Lower leg skin (tissue), 4 donors: ENCODE measurements at regions not wholly inside any gene's neighbourhood (a gene's known extent, or its start where the extent isn't known, plus 50 kb on each side); places are given as distances from the start of the nearest gene placed in this dataset.

Experiments used
- DNase-seq, 2 donors: peaks; one replicate each; pipeline ENCODE4 v3.0.0-alpha.2; 2019; ENCODE audit warnings: low spot score in 2 of 2
- H3K4me3 ChIP-seq: fragments of 200-600 bp; sonication (generic); 2 replicates; pipeline ENCODE4 v1.5.1; 2017; ENCODE audit warnings: mild to moderate bottlenecking, low read depth; ENCODE audit not compliant: poor library complexity, severe bottlenecking
- POLR2A ChIP-seq, 2 donors: fragments of 450-650 bp; IDR thresholded peaks; one replicate each; pipeline ENCODE4 v1.6.1; 2016 to 2017; ENCODE audit warnings: antibody characterized with exemption in 2 of 2, mild to moderate bottlenecking in 1 of 2, moderate library complexity in 1 of 2
- WGBS, 2 donors: methylation state at CpG; one replicate each; pipeline ENCODE4 v1.1.5; 2018; 5-methylcytosine and 5-hydroxymethylcytosine counted together
- intact Hi-C: fragments of 100-400 bp; cut with DNase I; formaldehyde crosslinking; loops from one replicate; pipeline ENCODE4 v1.15.0; 2023; ENCODE audit warnings: low total_unique reads
- TF ChIP-seq, protein P1 (sequence below), 3 donors: fragments of 450-650 bp; IDR thresholded peaks; one replicate each; pipeline ENCODE4 v1.5.1; 2016; ENCODE audit warnings: antibody characterized with exemption in 3 of 3, mild to moderate bottlenecking in 3 of 3, moderate library complexity in 2 of 3

DNA sequence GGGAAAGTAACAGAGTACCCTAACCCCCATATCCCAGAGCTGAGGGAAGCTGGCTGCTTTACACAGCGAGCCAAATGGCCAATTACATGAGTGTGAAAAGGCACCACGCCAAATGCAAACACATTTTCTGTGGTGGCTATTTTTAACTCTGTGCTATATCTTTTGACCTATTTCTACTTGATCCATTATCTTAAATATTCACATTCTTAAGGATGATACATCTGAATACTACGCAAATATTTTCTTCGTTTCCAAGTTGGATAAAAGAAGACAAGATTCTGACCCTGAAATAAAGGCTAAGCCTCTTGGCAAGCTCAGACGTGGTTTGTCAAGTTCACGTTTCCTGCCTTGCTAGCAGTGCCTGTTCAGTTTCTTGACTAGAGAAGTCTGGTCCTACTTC, 146.7 kb upstream of the TMEM196 start:
- intact Hi-C loops, result no loop called here
- TF ChIP-seq POLR2A (IDR thresholded peaks at IDR 0.05), result no peak
- TF ChIP-seq, protein P1, sequence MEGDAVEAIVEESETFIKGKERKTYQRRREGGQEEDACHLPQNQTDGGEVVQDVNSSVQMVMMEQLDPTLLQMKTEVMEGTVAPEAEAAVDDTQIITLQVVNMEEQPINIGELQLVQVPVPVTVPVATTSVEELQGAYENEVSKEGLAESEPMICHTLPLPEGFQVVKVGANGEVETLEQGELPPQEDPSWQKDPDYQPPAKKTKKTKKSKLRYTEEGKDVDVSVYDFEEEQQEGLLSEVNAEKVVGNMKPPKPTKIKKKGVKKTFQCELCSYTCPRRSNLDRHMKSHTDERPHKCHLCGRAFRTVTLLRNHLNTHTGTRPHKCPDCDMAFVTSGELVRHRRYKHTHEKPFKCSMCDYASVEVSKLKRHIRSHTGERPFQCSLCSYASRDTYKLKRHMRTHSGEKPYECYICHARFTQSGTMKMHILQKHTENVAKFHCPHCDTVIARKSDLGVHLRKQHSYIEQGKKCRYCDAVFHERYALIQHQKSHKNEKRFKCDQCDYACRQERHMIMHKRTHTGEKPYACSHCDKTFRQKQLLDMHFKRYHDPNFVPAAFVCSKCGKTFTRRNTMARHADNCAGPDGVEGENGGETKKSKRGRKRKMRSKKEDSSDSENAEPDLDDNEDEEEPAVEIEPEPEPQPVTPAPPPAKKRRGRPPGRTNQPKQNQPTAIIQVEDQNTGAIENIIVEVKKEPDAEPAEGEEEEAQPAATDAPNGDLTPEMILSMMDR (IDR thresholded peaks at IDR 0.05), result no peak
- no peak for DNase-seq
- 38 to 41% methylated on average over 6 of the region's 6 CpGs for WGBS, 2 donors
- H3K4me3 ChIP-seq, result no peak overlapping the region

DNA sequence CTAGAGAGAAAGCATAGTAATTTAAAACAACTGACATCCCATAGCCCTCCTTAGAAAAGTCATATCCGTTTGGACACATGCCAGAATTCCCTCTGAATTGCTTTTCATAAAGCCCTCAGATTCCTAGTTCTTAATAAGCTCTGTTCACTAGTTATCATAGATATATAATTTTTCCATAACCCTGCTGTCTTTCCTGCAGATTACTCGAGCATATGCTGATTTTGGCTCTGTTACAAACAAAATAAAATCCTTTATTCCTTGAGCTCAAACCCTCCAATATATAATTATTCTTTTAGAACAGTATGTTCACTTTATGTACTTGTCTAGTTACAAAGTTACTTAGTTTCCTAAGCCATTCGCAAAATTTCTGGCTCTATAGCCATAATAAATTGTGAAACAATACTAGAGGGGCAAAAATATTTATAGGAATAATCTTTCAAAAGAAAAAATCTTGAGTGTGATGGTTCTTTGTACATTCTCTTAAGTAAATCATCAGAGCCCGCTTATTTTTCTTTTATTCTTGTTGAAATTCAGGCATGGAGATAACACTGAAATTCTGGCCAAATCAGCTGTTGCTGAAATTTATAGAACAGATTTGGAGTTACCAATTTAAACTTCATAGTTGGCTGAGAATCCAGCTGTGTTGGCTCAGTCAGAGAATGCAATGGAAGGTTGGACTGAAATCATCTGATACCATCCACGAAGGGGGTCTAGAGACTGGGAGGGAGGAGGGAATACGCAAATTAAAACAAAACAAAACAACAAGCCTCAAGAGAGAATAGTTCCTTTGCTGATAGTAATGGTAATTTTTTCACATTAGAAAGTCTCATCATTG, 146.1 kb upstream of the TMEM196 start:
- WGBS, 2 donors, result 34 to 38% methylated on average over 6 of the region's 6 CpGs
- intact Hi-C loops, result no loop called here
- H3K4me3 ChIP-seq, result no peak overlapping the region
- no peak for DNase-seq
- TF ChIP-seq, protein P1 (IDR thresholded peaks at IDR 0.05), result no peak
- no peak for TF ChIP-seq POLR2A (IDR thresholded peaks at IDR 0.05)

DNA sequence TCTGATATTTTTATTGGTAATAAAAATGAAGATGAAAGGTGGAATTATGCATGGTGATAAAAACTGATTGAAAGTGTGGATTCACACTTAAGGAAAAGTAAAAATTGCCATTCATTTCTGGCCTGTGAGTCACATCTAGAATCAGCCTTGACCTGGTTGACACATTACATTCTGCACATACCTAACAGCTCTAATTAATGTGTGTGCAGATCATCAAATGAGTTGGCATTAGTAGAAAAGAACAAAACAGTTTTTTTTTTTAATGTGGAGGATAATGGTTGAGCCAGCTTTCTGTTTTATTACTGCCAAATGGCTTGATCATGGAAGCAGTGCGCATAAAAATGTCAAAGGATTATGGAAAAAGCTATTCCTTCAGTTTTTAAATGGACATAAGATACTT, 142.6 kb upstream of the TMEM196 start:
- no peak overlapping the region for H3K4me3 ChIP-seq
- intact Hi-C loops, result no loop called here
- 76 to 79% methylated on average over 1 of the region's 1 CpG for WGBS, 2 donors
- TF ChIP-seq POLR2A (IDR thresholded peaks at IDR 0.05), result no peak
- TF ChIP-seq, protein P1 (IDR thresholded peaks at IDR 0.05), result no peak
- no peak for DNase-seq

DNA sequence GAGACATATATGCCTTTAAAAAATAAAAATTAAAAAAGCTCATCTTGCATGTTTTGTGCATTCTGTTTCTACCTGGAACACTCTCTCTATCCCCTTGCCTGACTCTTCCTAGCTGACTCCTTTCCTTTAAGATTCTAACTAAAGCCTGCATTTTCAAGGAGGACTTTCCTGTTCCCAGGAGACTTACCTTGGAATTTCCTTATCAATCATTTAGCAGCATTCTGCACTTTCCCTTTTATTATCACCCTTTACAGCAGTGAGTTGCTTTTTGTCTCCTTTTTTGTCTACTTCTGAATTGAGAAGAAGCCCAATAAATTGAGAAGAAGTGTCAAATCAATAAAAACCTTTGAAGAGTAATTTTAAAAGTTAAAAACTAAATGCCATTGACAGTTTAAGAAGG, 142.2 kb upstream of the TMEM196 start:
- H3K4me3 ChIP-seq, result no peak overlapping the region
- no peak for DNase-seq
- intact Hi-C loops, result no loop called here
- TF ChIP-seq, protein P1 (IDR thresholded peaks at IDR 0.05), result no peak
- TF ChIP-seq POLR2A (IDR thresholded peaks at IDR 0.05), result no peak

GRCh38 chr7:19914866-19915265, 141.4 kb upstream of the TMEM196 start:
- no peak for TF ChIP-seq POLR2A (IDR thresholded peaks at IDR 0.05)
- TF ChIP-seq, protein P1 (IDR thresholded peaks at IDR 0.05), result no peak
- 82 to 90% methylated on average over 1 of the region's 1 CpG for WGBS, 2 donors
- intact Hi-C loops, result no loop called here
- no peak for DNase-seq
- H3K4me3 ChIP-seq, result no peak overlapping the region

DNA sequence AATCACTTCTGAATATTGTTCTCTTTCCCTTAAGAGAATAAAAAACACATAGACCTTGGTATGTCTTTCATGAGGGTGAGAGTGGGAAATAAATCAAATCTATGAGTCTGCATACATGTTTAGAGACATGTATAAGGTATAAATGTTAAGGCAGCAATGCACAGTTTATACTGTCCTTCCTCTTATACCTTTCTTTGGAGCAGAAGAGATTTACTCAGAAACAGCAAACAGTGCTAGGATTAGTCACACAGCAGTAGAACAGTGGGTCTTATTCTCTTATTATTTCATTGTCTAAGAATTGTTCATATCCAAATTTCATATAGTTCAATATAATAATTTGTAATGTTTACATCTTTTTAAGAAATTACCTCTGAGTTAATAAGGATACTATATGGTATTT, 126.7 kb upstream of the TMEM196 start:
- no peak overlapping the region for H3K4me3 ChIP-seq
- TF ChIP-seq POLR2A (IDR thresholded peaks at IDR 0.05), result no peak
- TF ChIP-seq, protein P1 (IDR thresholded peaks at IDR 0.05), result no peak
- no peak for DNase-seq
- intact Hi-C loops, result no loop called here
